ENCODE measurements at regions not wholly inside any gene's neighbourhood (a gene's known extent, or its start where the extent isn't known, plus 50 kb on each side); places are given as distances from the start of the nearest gene placed in this dataset.

GRCh38 chr14:61192989-61193388, 88.1 kb downstream of the TMEM30B start:
- no peak for TF ChIP-seq POLR2A (IDR thresholded peaks at IDR 0.05)
- TF ChIP-seq CTCF (IDR thresholded peaks at IDR 0.05 in 8 of 11, conservative IDR thresholded peaks at IDR 0.05 in 3 of 11), result no peak
- TF ChIP-seq POLR2AphosphoS5 (IDR thresholded peaks at IDR 0.05), result no peak

Measured in spleen (tissue), 7 donors.